NAMALWA (cell line): ENCODE measurements at regions not wholly inside any gene's neighbourhood (a gene's known extent, or its start where the extent isn't known, plus 50 kb on each side); places are given as distances from the start of the nearest gene placed in this dataset.
"Not testable (repeated sequence)": the region's sequence is repeated elsewhere in the genome, so short reads cannot be mapped to it uniquely, and the experiment has no call there.

Source experiments
- DNase-seq: peaks from one replicate; pipeline ENCODE4 v3.0.0-alpha.2; 2015; ENCODE audit warnings: low spot score

- DNase-seq = no peak
Measured at GRCh38 chr12:73699318-73699717, 838.3 kb upstream of the ATXN7L3B start.

GRCh38 chr12:73714655-73715054 lies 823.0 kb upstream of the ATXN7L3B start:
- no peak for DNase-seq

GRCh38 chr12:73716143-73716542 lies 821.5 kb upstream of the ATXN7L3B start:
- not testable (repeated sequence) for DNase-seq

GRCh38 chr12:73719223-73719622 lies 818.4 kb upstream of the ATXN7L3B start:
- DNase-seq = no peak

- no peak for DNase-seq
Measured at GRCh38 chr12:73726881-73727280, 810.8 kb upstream of the ATXN7L3B start.

GRCh38 chr12:73731658-73732057 lies 806.0 kb upstream of the ATXN7L3B start:
- no peak for DNase-seq

GRCh38 chr12:73769337-73769736 lies 768.3 kb upstream of the ATXN7L3B start:
- DNase-seq = no peak

- no peak for DNase-seq
Measured at GRCh38 chr12:73798523-73798922, 739.1 kb upstream of the ATXN7L3B start.

- DNase-seq = no peak
Measured at GRCh38 chr12:73815072-73815645, 722.5 kb upstream of the ATXN7L3B start.

GRCh38 chr12:73817161-73817560 lies 720.5 kb upstream of the ATXN7L3B start:
- DNase-seq = no peak

- no peak for DNase-seq
Measured at GRCh38 chr12:73833746-73834145, 703.9 kb upstream of the ATXN7L3B start.

- DNase-seq = no peak
Measured at GRCh38 chr12:73841963-73842362, 695.7 kb upstream of the ATXN7L3B start.

GRCh38 chr12:73863546-73863945 lies 674.1 kb upstream of the ATXN7L3B start:
- no peak for DNase-seq

- DNase-seq = no peak
Measured at GRCh38 chr12:73867147-73867546, 670.5 kb upstream of the ATXN7L3B start.

- not testable (repeated sequence) for DNase-seq
Measured at GRCh38 chr12:73877291-73877690, 660.3 kb upstream of the ATXN7L3B start.

GRCh38 chr12:73892201-73892600 lies 645.4 kb upstream of the ATXN7L3B start:
- DNase-seq = no peak

GRCh38 chr12:73898645-73899044 lies 639.0 kb upstream of the ATXN7L3B start:
- DNase-seq = no peak

- DNase-seq = no peak
Measured at GRCh38 chr12:73902260-73902659, 635.4 kb upstream of the ATXN7L3B start.

- DNase-seq = no peak
Measured at GRCh38 chr12:73906757-73907156, 630.9 kb upstream of the ATXN7L3B start.

- DNase-seq = peak; percentile 21
Measured at GRCh38 chr12:73935817-73936216, 601.8 kb upstream of the ATXN7L3B start.

- no peak for DNase-seq
Measured at GRCh38 chr12:73947326-73948026, 590.2 kb upstream of the ATXN7L3B start.

- DNase-seq = no peak
Measured at GRCh38 chr12:73950507-73950906, 587.1 kb upstream of the ATXN7L3B start.

- DNase-seq = no peak
Measured at GRCh38 chr12:73951956-73952703, 585.5 kb upstream of the ATXN7L3B start.
